ENCODE measurements at regions not wholly inside any gene's neighbourhood (a gene's known extent, or its start where the extent isn't known, plus 50 kb on each side); places are given as distances from the start of the nearest gene placed in this dataset.

DNA sequence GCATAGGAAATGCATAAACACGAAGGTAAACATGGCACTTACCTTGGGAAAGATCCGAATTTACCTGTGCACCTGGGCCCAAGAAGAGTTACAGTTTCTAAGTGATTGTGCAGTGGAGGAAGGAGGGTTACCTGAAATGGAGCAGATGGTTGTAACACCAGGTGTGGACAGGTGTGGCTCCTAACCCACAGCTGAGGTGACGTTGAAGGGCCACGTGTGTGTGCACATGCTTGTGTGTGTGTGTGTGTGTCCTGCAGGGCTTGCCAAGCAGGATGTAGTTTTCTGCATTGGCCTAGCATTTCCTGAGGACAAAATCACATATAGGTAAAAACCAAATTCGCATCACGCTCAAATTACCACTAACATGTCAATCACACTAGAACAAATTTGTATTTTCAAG, 240.8 kb downstream of the ANKRD60 start:
- no peak for TF ChIP-seq POLR2A (IDR thresholded peaks at IDR 0.05)
- TF ChIP-seq, protein P1, sequence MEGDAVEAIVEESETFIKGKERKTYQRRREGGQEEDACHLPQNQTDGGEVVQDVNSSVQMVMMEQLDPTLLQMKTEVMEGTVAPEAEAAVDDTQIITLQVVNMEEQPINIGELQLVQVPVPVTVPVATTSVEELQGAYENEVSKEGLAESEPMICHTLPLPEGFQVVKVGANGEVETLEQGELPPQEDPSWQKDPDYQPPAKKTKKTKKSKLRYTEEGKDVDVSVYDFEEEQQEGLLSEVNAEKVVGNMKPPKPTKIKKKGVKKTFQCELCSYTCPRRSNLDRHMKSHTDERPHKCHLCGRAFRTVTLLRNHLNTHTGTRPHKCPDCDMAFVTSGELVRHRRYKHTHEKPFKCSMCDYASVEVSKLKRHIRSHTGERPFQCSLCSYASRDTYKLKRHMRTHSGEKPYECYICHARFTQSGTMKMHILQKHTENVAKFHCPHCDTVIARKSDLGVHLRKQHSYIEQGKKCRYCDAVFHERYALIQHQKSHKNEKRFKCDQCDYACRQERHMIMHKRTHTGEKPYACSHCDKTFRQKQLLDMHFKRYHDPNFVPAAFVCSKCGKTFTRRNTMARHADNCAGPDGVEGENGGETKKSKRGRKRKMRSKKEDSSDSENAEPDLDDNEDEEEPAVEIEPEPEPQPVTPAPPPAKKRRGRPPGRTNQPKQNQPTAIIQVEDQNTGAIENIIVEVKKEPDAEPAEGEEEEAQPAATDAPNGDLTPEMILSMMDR (IDR thresholded peaks at IDR 0.05 in 4 of 5, conservative IDR thresholded peaks at IDR 0.05 in 1 of 5) = no peak
